IPS-20b (cell line): ENCODE measurements at regions not wholly inside any gene's neighbourhood (a gene's known extent, or its start where the extent isn't known, plus 50 kb on each side); places are given as distances from the start of the nearest gene placed in this dataset.

Experiments
- H3K27ac ChIP-seq: one replicate; pipeline ENCODE4 v1.5.1; 2013; ENCODE audit warnings: low read length
- H3K27me3 ChIP-seq: 2 replicates; pipeline ENCODE4 v1.6.1; 2013; ENCODE audit warnings: mild to moderate bottlenecking, low read length, inconsistent platforms; ENCODE audit not compliant: insufficient read depth
- H3K36me3 ChIP-seq: 2 replicates; pipeline ENCODE4 v1.6.1; 2013; ENCODE audit warnings: low read depth, mild to moderate bottlenecking, inconsistent platforms, low read length, moderate library complexity; ENCODE audit not compliant: insufficient read depth
- H3K4me1 ChIP-seq: 2 replicates; pipeline ENCODE4 v1.6.1; 2013; ENCODE audit warnings: mild to moderate bottlenecking, control low read depth, inconsistent platforms, low read length, moderate library complexity; ENCODE audit not compliant: insufficient read depth
- H3K4me3 ChIP-seq: 2 replicates; pipeline ENCODE4 v1.5.1; 2013; ENCODE audit warnings: mild to moderate bottlenecking, low read length, inconsistent platforms
- H3K9ac ChIP-seq: 2 replicates; pipeline ENCODE4 v1.6.1; 2013; ENCODE audit warnings: low read depth, mild to moderate bottlenecking, inconsistent platforms, low read length, moderate library complexity
- H3K9me3 ChIP-seq: 2 replicates; pipeline ENCODE4 v1.6.1; 2013; ENCODE audit warnings: mild to moderate bottlenecking, low read depth, low read length, inconsistent platforms; ENCODE audit not compliant: insufficient read depth

DNA sequence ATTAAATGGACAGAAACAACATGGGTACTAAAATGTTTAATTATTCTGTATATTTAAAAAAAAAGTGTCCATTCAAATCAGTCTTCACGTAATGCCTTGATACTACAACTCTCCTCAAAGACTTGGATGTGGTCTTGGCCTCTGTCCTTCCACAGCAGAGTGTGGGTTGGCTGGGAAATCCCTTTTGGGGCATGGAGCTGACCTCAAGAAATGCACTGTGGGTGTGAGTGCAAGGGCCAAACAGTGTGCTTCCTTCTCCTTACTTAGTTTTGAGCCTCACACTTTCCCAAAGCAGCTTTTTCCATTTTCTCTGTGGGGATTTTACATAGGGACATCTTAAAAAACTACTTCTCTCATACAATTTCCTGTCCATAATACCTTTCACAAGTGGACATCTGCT is 607.4 kb downstream of the EFNB2 start:
- Histone ChIP-seq H3K36me3 (no peaks in the 10 kb centered on the region), H3K4me3 (no peak overlapping the region), H3K27ac (no peak overlapping the region), H3K4me1 (no peaks in the 10 kb centered on the region), H3K9me3 (no peaks in the 10 kb centered on the region), H3K27me3 (no peaks in the 10 kb centered on the region), H3K9ac (no peak overlapping the region)

DNA sequence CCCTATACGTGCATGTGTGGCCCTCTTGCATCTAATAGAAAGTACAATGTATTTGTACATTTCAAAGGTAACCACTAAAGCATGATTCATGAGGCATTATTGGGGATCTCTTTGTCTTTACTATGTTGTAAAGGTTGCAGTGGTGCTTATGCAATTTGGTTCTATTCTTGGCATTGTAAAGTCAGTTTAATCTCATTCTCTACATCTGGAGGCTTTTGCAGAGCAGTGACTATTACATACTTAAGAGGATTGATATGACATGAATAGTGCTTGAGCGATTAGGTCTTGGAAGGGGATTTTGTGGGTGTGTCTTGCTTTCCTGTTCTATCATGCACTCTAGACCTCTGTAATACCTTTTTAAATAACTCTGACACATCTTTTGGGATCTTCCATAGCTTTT is 610.0 kb downstream of the EFNB2 start:
- H3K27ac ChIP-seq = no peak overlapping the region
- no peaks in the 10 kb centered on the region for H3K27me3 ChIP-seq
- peaks cover 3% of the 10 kb centered on the region for H3K4me1 ChIP-seq
- no peak overlapping the region for H3K9ac ChIP-seq
- no peak overlapping the region for H3K4me3 ChIP-seq
- no peaks in the 10 kb centered on the region for H3K9me3 ChIP-seq
- H3K36me3 ChIP-seq = no peaks in the 10 kb centered on the region

DNA sequence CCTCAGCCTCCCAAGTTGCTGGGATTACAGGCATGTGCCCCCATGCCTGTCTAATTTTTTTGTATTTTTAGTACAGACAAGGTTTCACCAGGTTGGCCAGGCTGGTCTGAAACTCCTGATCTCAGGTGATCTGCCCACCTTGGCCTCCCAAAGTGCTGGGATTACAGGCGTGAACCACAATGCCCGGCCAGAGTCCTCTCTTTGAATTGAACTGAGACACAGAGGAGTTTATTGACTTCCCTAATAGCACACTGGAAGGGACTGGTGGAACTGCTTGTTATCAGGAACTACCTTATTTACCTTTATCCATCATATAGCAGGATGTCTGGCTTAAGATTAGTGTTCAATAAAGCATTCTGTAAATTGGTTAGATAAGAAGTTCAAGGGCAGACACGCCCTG is 613.8 kb downstream of the EFNB2 start:
- Histone ChIP-seq H3K9ac (no peak overlapping the region), H3K9me3 (no peaks in the 10 kb centered on the region), H3K4me3 (no peak overlapping the region), H3K36me3 (no peaks in the 10 kb centered on the region), H3K4me1 (peaks cover 18% of the 10 kb centered on the region), H3K27ac (no peak overlapping the region), H3K27me3 (no peaks in the 10 kb centered on the region)

DNA sequence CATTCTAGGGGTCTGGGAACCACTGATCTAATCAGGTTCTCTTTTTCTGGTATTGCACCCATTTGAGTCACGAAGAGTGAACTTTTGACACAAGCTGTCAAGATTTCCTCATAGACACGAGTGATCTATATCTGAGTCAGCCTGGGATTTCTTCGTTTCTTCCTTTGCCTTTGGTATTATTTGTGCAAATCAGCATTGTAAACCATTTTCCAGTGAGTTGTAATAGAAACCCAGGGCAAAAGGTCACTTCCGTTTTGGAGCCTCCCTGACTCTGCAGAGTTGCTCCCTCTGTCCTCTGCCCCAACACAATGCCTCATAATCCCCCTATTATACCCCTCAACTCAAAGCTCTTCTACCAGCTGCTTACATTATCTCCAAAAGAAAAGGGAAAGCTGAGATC is 615.1 kb downstream of the EFNB2 start:
- no peak overlapping the region for H3K27ac ChIP-seq
- H3K27me3 ChIP-seq = no peaks in the 10 kb centered on the region
- peaks cover 18% of the 10 kb centered on the region for H3K4me1 ChIP-seq
- H3K4me3 ChIP-seq = no peak overlapping the region
- no peaks in the 10 kb centered on the region for H3K9me3 ChIP-seq
- H3K9ac ChIP-seq = no peak overlapping the region
- no peaks in the 10 kb centered on the region for H3K36me3 ChIP-seq

DNA sequence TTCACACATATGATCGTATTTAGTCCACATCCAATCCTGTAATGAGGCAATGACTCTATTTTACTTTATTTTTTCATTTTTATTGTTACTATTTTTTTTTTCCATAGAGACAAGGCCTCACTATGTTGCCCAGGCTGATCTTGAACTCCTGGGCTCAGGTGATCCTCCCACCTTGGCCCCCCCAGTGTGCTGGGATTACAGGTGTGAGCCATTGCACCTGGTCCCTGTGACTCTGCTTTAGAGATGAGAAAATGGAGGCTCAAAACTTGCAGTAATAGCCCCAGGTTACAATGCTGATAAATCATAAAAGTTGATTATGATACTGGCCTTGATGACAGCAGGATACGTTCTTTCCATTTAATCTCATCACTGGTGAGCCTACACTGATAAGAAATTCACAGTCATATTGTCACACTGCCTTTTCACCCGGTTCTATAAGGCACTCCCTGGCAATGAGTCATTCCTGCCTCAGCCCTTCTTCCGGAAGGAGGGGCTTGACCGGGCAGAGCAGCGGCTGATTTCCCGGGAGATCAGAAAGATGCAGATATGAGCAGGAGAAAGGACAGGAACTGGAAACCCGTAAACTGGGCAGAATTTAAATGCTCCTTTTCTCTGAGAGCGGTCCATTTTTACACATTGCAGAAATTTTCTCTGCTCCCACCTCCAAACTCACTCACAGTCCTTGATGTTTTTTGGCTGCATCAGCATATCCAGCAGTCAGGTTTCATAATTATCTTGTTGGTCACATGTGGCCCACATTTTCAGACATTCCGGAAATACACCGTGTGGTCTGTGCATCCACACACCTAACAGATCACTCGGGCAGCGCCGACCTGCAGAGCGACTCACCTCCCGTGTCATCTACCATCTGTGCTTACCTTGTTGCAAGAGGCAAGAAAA is 616.4 kb downstream of the EFNB2 start:
- no peak overlapping the region for H3K27ac ChIP-seq
- no peaks in the 10 kb centered on the region for H3K27me3 ChIP-seq
- no peaks in the 10 kb centered on the region for H3K9me3 ChIP-seq
- no peak overlapping the region for H3K9ac ChIP-seq
- H3K36me3 ChIP-seq = no peaks in the 10 kb centered on the region
- peaks cover 18% of the 10 kb centered on the region for H3K4me1 ChIP-seq
- H3K4me3 ChIP-seq = no peak overlapping the region

DNA sequence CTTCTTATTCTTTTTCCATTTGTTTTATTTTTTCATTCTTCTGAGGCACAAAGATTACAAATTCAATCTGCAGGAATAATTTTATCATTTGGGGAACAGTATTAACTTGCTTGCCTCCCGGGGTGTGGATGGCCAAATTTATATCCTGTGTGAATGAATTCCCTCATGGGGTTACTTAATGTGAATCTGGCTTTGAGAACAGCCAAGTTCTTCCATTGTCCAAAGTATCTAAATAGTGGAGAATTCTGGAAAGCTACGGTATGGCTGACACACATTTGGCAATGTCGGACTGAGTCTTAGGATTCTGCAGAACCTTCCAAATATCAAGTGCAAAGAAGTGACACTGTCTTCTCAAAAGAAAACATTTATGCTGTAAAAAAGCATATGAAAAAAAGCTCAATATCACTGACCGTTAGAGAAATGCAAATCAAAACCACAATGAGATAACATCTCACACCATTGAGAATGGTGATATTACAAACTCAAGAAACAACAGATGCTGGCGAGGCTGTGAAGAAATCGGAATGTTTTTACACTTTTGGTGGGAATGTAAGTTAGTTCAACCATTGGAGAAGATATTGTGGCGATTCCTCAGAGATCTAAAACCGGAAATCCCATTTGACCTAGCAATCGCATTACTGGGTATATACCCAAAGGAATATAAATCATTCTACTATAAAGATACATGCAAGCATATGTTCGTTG is 620.2 kb downstream of the EFNB2 start:
- H3K27ac ChIP-seq = no peak overlapping the region
- H3K36me3 ChIP-seq = no peaks in the 10 kb centered on the region
- H3K9ac ChIP-seq = no peak overlapping the region
- peaks cover 12% of the 10 kb centered on the region for H3K4me1 ChIP-seq
- H3K9me3 ChIP-seq = no peaks in the 10 kb centered on the region
- H3K4me3 ChIP-seq = no peak overlapping the region
- no peaks in the 10 kb centered on the region for H3K27me3 ChIP-seq

DNA sequence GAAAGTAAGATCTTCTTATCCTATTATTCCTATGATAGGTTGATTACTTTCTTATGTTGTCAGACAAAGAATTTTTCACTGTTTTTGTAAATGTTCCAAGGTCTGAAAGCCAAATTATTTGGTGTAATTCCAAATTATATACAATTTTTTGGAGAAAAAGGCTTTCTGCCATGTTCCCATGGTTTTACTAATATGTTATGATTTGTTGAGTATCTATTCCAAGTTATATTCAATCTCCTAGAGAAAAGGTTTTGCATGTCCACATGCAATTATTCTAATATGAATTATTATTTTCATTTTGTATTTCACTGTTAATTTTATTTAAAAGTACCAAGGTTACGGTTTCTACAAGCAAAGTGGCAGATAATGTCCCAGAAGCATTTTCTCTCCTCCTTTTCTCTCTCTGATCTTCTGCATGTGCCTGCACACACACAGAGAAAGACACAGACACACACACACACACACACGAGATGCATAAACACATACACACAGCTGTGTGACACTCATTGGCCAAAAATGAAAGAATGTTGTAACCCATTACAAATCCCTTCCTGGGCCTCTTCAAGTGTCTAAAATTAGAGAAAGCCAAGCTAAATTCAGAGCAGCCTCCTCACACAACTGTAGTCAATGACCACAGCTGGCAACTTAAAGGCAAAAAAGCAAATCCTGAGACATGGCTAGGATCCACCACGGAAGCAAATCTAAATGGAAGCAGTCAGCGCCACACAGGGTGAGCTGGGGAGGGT is 621.0 kb downstream of the EFNB2 start:
- Histone ChIP-seq H3K9ac (no peak overlapping the region), H3K27me3 (no peaks in the 10 kb centered on the region), H3K9me3 (no peaks in the 10 kb centered on the region), H3K27ac (no peak overlapping the region), H3K4me3 (no peak overlapping the region), H3K4me1 (peaks cover 6% of the 10 kb centered on the region; the same call in 1 of the 2 replicates), H3K36me3 (no peaks in the 10 kb centered on the region)

DNA sequence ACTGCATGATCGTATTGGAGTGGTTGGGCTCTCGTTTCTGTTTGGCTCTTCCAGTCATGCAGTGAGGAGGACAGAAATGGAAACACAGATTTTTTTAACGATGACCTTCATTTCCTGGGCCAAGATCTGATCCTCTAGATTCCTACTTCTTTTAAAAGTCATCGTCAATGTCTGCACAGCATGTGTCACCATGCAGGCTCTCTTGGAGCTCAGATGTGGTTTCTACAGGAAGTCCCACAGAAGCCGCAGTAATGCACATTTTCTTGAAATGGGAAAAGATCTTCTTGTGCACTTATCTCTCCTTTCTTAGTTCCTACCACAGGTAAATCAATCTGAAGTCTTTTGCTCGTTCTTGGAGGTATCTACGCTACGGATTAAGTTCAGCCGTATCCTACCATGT is 626.9 kb downstream of the EFNB2 start:
- Histone ChIP-seq H3K36me3 (no peaks in the 10 kb centered on the region), H3K4me3 (no peak overlapping the region), H3K27me3 (no peaks in the 10 kb centered on the region), H3K4me1 (no peaks in the 10 kb centered on the region), H3K9me3 (no peaks in the 10 kb centered on the region), H3K27ac (no peak overlapping the region), H3K9ac (no peak overlapping the region)

DNA sequence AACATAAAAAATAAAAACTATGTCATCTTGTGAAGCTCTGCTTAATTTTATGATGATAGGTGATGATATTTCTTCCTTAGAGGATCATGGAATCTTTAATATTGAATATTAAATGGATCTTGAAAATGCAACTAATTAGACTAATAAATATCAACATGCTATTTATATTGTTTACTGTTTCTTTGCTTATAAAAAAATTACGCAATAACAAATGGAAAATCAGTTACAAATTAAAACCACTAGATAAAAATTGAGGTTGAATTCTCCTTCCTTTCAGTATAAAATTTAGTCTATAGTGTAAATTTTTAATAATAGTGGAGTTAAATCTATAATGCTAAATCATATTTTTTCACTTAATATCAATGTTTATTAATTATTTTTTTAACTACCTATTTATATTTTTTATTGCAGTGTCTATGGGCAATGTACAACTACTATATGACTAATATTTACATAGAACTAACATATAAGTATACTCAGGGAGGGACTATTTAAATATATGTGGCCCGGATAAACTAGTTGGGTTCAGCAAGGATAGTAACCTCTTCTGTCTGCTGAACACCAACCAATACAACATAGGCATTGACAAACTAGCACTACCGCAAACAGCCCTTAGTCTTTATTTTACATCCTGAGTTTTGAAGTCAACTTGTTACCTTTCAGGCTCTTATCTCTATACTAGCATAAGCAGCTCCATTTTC is 628.0 kb downstream of the EFNB2 start:
- H3K9me3 ChIP-seq = no peaks in the 10 kb centered on the region

DNA sequence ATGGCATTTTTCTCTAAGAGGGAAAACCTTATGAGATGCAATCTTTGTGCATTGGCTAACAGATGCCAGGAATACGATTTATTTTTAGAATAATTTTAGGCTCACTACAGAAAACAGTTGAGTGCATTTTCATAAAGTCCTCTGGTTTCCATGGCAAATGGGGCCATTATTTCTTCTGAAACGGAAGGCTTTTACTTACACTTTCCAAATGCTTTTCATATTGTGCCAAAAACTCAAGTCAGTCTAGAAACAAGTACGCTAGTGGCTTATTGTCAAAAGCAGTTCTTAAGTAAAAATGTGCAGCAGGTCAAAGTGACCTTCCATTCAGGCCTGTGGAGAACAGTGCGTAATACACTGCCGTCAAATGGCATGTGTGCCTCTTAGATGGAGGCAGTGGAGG is 628.7 kb downstream of the EFNB2 start:
- Histone ChIP-seq H3K27me3 (no peaks in the 10 kb centered on the region), H3K9ac (no peak overlapping the region), H3K36me3 (no peaks in the 10 kb centered on the region), H3K9me3 (no peaks in the 10 kb centered on the region), H3K4me3 (no peak overlapping the region), H3K4me1 (no peaks in the 10 kb centered on the region), H3K27ac (no peak overlapping the region)

More for the DNA sequence above, 628.0 kb downstream of the EFNB2 start:
- H3K27me3 ChIP-seq = no peaks in the 10 kb centered on the region
- H3K36me3 ChIP-seq = no peaks in the 10 kb centered on the region
- H3K27ac ChIP-seq = no peak overlapping the region
- H3K4me3 ChIP-seq = no peak overlapping the region
- H3K9ac ChIP-seq = no peak overlapping the region
- H3K4me1 ChIP-seq = no peaks in the 10 kb centered on the region

DNA sequence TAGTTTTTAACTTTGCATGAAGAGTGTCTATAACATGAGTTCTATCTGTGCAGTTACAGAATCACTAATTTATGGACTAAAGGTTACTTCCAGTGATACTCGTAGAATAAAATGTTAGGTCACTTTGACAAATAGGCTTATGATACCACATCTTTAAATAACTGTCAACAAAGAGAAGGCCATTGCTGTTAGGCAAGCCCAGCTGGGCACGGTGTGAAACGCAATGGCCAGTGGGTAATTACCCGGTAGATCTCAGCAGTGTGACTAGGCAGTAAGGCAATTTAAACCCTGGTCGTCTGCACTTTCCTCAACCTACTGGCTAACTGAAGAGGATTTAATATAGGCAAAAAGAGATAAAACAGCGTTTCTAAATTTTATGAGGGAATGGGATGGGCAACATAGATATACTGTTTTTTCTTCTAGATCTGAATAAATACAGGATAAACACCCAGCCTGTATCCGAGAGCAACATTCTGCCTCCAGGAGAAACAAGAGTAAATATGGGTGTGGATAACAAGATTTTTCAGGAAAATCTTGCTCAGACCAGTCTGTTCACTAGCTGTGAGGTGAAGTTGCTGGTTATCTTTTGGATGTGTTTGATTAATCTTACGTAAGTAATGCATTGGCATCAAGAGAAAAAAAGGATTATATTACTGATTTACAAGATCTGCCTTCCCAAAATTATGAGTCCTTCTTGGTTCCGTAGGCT is 631.3 kb downstream of the EFNB2 start:
- H3K9me3 ChIP-seq = no peaks in the 10 kb centered on the region
- no peaks in the 10 kb centered on the region for H3K27me3 ChIP-seq
- H3K4me3 ChIP-seq = no peak overlapping the region
- H3K4me1 ChIP-seq = no peaks in the 10 kb centered on the region
- no peak overlapping the region for H3K9ac ChIP-seq
- H3K36me3 ChIP-seq = no peaks in the 10 kb centered on the region
- no peak overlapping the region for H3K27ac ChIP-seq
